Right renal pelvis (tissue), 4 donors: ENCODE measurements at regions not wholly inside any gene's neighbourhood (a gene's known extent, or its start where the extent isn't known, plus 50 kb on each side); places are given as distances from the start of the nearest gene placed in this dataset.

Experiments used
- DNase-seq, 4 donors: peaks; one replicate each; pipeline ENCODE4 v3.0.0-alpha.2; 2013; ENCODE audit warnings: low read depth in 4 of 4, low spot score in 3 of 4, missing footprints in 1 of 4

DNA sequence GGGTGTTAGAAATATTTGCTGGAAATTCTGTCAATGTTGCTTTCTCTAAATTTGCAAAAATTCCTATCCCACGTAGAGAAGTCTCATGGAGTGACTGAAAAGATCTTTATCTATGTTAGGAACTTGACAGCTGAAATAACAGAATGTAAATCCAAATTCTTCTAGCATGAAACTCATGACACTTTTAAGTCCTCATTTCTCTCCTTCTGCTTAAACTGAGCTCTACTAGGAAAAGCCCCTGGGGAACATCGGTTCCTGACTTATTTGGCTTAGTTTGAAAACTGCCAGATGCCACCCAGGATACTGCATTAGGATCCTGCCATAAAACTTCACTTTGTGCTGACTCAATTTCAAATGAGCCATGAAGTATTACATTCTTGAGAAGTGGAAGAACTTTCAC, 426.0 kb downstream of the GALC start:
- DNase-seq: peak in 1 of 4 donors; percentile 19

DNA sequence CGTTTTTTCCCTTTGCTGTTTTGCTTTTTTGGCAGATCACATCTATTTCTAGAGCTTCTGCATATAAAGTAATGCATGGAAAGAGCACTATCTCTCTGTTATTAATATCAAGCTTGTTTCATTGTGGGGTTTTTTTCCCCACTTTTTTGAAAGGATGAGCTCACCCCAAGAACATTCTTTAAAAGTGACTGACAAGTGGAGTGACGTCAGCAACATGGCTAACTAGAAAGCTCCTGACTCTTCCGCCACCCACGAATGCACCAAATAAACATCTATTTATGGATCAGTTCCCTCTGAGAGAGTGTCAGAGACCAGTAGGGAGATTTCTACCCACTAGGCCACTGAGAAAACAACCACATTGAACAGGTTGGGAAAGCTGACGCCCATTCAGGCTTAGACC, 445.4 kb downstream of the GALC start:
- no peak for DNase-seq

DNA sequence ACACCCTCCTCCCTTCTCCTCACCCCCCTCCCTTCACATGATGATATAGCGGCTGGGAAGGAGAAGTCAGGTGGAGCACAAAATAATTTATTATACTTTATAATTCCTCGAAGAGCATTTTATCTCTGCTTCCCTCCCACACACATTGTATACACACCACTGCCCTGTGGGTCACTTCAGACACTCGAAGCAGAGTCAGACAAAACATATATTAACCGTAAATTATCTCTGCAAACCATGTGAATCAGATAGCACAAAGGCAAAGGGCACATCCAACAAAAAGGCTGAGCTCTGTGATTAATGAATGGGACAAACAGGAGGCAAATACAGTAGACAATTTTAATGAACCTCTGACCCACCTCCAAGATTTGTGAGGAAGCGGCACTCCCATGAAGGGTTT, 450.7 kb downstream of the GALC start:
- peak in 1 of 4 donors; percentile 7 for DNase-seq

DNA sequence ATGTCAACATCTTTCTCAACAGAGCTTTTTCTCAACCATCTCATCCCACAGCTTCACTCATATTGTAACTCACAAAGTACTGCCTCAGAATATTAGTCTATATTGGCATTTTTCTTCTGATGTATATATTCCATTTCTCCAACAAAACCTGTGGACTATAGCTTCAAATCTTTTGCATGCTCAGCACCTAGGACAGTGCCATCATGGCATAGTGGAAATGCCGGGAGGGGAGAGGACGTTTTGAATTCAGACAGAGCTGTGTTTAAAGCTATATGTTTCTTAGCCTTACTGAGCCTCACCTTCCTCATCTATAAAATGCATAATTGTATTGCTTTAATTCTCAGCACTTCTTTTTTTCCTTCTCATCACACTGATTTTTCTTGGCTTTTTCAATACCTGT, 452.6 kb downstream of the GALC start:
- DNase-seq: no peak

DNA sequence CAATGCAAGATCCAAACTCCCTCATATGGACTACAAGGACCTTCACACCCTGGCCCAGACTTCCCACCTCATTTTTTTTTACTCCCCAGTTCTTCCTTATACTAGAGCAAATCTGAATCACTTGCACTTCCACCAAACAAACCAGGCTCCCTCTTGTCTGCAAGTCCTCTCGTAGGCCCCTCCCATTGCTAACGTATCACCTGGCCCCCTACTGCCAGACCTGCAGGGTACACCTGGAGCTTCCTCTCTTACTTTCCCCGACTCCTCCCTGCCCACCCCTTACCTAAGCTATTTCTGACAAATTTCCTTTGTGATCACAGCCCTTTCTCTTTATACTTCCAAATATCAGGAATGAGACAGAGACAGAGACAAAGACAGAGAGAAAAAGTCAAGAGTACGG, 463.9 kb downstream of the GALC start:
- DNase-seq: no peak

DNA sequence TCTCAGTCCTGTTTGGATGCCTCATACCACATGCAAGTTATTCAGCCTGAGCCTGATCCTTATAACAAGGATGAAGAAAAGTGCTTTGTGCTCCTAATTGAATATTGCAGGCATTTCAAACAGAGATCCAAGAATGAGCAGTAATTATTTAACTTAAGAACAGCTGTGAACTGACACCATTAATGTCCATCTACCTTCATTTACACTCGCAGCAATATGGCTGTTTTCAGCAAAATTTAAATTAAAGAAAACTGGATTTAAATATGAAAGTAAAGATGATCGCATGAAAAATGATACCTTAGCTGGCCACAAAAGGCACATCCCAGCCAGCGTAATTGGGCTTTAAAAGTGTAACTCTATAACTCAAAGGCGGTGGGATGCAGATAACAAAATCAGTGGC, 466.3 kb downstream of the GALC start:
- no peak for DNase-seq

DNA sequence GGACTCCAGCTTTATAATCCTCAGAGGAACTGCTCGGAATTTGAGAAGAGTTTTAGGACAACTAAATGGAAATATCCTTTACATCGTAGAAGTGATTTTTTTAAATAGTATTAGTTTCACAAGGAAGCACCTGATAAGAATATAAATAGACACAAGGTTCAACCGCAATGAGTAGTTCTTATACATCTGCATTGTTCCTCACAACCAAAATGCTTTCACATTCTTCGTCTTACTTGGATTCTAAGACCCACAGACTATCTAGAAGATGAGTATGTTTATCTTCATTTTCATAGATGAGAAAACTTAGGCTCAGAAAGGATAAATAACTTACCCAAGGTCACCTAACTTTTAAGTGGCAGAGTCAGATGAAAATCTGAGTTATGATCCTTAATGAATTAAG, 469.0 kb downstream of the GALC start:
- no peak for DNase-seq

DNA sequence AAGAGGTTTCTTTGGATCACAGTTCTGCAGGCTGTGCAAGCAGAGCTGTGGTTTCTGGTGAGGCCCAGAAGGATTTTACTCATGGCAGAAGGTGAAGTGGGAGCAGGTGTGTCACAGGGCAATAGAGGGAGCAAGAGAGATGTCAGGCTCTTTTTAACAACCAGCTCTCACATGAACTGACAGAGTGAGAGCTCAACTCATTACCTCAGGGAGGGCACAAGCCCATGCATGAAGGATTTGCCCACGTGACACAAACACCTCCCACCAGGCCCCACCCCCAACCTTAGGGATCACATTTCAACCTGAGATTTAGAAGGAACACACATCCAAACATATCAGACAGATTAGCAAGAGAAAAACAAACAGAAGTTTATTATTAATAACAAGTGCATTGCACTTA, 470.4 kb downstream of the GALC start:
- DNase-seq: no peak

DNA sequence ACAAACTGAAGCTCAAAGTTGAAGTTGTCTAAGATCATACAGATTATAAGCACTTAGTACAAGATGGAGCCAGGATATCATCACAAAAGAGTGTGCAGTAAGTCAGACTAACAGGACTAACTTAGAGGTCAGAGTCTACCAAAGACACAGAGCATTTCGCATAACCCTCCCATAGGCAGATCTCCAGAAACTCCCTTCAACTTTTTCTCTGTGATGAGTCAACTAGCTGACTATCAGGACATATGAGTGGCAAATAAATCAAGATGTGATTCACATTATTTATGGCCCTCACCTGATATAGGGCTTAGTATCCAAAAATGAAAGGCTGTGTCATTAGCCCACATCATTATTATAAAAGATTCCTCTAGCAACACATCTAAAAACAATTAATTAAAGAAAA, 484.6 kb downstream of the GALC start:
- DNase-seq: no peak

DNA sequence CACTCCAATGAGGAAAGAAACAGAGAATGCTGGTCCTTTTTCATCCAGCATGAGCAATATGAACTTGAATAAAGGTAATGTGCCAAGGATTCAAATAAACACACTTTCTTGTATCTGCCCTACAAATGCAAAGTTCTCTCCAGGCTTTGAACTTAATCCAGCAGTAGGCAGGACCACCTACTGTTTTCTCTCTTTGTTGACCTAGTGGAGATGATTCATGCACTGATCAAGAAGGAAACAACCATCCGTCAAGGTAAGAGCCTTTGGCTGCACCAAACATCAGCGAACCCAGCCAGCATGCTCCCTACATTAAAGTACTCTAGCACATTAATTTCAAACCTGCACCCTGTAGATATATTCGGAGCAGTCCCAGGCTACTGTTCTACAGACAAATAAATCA, 489.3 kb downstream of the GALC start:
- DNase-seq: no peak

DNA sequence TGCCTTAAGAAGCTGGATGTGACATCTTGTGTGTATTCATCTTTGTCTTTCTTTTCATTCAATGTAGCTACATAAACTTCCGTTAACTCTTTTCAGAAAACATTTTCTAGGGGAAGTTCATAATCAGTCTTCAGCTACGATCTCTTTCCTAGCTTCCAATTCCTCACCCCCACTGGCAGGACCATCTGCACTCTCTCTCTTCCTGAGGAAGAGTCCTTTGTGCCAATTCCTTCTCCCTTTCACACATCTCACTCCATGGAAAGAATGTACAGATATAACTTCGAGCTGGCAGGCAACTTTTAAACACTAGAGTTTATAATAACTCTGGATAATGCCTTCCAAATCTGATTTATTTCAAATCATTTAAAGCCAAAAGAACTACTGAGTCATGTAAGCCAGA, 495.7 kb downstream of the GALC start:
- no peak for DNase-seq

DNA sequence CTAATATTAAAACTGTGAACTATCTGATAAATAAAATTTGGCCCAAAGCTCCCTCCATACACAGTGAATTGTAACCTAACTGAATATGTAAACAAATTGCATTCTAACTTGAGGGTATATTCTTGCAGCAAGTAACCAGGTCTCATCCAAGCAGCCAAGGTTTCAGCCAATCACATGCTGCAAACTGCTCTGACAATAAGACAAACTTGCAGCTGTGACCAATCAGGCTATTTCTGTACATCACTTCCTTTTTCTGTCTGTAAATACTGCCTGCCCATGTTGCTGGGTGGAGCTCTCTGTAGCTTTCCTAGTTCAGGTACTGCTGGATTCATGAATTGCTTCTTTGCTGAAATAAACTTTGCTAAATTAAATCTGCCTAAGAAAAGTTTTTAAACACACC, 499.0 kb downstream of the GALC start:
- DNase-seq: no peak

DNA sequence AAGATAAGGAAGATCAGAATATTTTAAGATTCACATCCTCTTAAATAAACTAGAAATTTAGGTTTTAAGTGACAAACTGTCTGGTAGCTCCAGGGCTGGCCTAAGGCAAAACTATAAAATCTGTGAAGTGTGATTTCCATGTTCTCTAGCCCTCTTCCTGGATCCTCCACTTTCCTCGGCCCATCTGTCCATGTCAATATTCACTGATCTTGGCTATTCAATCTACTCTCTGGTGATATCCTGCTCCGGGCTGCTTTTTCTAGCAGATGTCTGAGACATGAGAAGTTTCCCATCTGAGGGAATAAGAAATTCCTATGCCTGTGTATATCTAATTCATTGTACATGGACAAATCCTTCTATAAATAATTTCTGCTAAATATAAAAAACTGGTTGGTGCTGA, 500.4 kb downstream of the GALC start:
- DNase-seq: no peak

DNA sequence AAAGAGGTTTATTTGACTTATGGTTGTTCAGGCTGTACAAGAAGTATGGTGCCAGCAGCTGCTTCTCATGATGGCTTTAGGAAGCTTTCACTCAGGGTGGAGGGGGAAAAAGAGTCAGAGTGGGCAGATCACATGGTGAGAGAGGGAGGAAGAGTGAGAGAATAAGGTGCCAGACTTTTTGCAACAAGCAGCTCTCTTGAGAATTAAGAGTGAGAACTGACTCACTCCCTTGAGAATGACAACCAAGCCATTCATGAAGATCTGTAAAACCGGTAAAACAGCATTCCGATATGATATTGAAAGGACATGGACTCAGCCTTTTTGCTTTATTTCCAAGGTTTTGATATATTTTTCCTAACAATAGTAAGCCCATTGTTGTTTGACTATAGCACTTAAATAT, 501.2 kb downstream of the GALC start:
- DNase-seq: no peak

DNA sequence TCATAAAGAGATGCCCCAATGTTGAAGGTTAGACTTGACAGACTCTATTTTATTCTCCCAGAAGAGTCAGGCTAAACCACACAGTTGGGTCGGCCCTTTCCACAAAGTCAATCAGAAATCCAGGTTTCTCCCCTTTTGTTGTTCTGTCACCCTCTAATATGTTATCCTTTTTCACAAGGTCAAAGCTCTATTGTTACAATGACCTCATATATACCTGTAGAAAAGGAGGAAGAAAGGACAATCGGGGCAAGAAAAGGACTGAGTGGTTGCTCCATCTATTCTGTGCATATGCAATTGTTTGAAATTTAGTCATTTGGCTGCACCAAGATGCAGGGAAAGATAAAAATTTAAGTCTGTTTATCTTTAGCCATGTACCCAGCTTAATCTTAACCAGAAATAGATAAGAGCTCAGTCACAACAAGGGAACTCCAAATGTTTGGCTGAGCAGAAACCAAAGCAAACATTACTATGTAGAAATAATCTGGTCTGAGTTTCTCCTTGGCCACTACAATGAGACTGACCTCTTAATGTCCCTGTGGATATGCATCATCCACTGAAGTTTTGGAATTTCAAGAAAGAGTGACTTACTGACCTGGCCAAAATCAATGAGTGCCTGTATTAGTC, 503.7 kb downstream of the GALC start:
- no peak for DNase-seq

DNA sequence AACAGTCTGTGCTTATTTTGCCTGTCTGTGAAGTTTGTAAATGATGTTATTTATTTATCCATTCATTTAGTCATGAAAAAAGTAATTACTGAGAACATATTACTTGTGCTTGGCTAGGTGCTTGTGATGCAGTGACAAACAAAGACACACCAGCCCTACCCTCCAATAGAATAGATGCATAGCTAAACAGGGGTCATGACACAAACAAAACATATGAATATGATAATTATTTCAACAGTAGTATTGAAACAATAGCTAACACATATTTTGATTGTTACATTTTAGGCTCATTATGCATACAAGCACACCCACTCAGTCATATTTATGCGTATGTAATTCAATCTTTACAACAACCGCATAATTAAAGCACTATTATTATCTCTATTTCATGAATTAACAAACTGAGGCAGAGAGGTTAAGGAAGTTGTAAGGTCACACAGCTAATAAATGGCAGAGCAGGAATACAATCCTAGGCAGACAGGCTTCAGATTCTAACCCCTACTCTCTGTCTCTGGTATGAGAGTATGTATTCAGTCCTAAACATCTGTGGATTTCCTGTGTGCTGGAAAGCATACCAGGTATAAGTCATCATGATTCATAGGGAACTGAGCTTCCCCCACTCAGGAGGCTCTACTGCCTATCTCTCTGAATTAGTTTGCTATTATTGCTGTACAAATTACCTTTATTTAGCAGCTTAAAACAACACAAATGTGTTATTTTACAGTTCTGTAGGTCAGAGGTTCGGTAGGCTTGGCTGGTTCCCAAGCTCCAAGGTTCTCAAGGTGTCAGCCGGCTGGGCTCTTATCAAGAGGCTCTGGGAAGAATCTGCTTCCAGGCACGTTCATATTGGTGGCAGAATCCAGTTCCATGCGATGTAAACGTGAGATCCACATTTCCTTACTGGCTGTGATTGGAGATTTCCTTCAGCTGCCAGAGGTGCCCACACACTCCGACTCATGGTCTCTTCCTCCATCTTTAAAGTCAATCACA, 509.4 kb downstream of the GALC start:
- no peak for DNase-seq

DNA sequence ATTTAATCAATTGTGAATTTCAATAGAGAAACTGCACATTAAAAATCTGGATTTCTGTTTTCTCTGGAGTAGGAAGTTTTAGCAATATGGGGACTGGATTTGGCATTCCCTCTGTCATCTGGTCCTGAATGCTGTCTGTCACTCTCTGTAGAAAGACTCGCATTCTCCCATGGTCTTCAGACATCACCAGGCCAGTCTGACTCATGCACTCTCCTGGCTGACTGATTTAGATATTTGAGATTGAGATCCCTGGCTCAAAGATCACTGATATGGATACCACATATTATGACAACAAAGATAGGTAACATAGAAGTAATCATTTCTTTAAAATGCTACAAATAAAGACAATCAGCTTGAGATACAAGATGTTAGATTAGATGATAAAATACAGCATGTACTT, 524.5 kb downstream of the GALC start:
- DNase-seq: no peak

DNA sequence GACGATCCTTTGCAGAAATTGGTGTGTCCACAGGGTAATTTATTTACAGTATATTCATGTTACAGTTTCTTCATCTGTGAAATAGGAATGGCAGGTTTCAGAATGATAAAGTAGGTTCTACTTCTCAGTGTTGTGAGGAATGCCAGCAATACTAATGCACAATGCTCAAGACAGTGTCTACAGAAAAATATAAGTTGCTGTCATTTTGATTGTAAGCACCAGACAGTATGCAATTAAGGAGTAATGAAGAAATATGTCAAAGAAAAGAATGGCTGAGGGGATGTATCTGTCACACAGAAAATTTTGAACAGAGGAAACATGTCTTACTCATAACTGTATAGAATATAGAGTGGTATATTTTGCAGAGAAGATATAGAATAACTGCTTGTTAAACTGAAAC, 525.4 kb downstream of the GALC start:
- no peak for DNase-seq

DNA sequence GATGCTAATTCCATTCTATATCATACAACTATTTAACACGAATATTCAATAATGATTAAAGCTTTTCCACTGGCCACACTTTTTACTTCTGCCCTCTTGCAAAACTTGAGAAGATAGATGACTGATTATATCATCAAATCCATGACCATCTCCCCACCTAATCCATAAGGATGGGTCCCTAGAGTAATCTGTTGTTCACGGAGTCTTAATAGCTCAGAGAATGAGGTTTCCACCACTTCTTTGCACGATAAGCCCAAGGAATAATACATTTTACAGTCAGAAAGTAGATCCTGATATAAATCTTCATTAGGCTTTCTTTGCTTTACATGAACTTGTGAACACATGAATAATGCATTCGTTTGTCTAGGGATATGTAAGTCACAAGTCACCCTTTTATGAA, 527.2 kb downstream of the GALC start:
- no peak for DNase-seq

DNA sequence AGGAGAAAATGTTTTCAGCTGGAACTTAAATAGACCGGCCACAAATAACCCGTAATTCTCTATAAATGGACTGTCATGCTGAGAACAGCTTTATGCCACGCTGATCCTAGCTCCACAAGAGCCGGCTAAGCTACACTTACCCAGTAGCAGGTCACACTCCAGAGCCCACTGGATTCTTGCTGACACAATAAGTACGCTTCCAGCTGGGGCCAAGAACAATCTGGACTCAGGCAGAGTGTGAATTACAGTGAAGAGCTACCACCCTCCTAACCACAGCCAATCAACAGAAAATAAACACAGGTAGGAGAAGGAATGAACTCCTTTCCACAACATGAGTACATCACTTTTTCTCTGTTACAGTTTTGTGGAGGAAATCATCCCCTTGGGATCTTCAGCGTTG, 531.3 kb downstream of the GALC start:
- peak in 2 of 4 donors; percentile 3 to 10 for DNase-seq

DNA sequence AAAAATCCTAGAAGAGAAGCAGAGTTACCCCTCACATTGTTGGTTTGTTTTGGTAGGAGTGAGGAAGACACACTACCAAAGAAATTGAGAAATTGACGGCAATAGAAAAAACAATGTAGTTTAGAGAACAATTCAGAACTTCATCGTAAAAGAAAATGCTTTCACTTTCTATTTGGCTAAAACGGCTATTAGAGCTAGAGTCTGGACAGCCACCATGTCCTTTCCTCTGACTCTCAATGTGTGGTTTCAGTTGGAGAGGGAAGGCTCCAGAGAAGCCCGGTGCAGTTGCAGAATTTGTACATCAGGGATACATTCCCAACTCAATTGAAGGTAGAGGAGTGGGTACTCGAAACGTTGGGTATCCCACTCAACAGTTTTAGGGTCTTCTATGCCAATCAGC, 535.3 kb downstream of the GALC start:
- no peak for DNase-seq

DNA sequence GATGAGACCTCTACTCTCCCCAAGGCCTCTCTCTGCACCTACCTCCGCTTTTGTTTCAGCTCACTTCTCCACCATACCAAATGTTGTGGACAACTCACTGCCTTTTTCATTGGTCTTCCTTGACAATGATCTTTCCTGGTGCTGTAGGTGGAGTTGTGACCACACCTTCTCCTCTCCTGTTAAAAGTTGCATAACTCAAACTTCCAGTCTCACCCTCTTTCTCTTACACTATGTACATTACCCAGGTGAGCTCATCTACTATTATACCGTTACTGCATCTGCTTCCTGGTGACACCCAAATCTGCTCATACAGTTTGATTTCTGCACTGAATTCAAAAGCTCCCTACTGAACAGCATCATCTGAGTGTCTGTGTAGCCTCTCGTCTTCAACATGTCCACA, 542.8 kb downstream of the GALC start:
- DNase-seq: no peak
